SK-N-SH (cell line): ENCODE measurements at regions not wholly inside any gene's neighbourhood (a gene's known extent, or its start where the extent isn't known, plus 50 kb on each side); places are given as distances from the start of the nearest gene placed in this dataset.

ENCODE experiments used
- CTCF ChIP-seq: fragments of 200-600 bp; sonication (generic); IDR thresholded peaks from 2 replicates; pipeline ENCODE4 v1.6.1; 2017; ENCODE audit warnings: antibody characterized with exemption, mild to moderate bottlenecking, moderate library complexity
- EZH2phosphoT487 ChIP-seq: fragments of 200-600 bp; sonication (generic); IDR thresholded peaks from 2 replicates; pipeline ENCODE4 v1.6.1; 2017; ENCODE audit warnings: low read depth, mixed run types, mild to moderate bottlenecking, antibody characterized with exemption, moderate library complexity, borderline replicate concordance
- FOSL2 ChIP-seq: IDR thresholded peaks from 2 replicates; pipeline ENCODE4 v1.4.0; 2012; ENCODE audit warnings: low read depth, mild to moderate bottlenecking, moderate library complexity, borderline replicate concordance
- FOXM1 ChIP-seq: IDR thresholded peaks from 2 replicates; pipeline ENCODE4 v1.4.0; 2012; ENCODE audit warnings: low read depth, mild to moderate bottlenecking
- POLR2AphosphoS5 ChIP-seq: IDR thresholded peaks from 2 replicates; pipeline ENCODE4 v1.6.1; 2012; ENCODE audit warnings: low read depth, low read length
- RCOR1 ChIP-seq: fragments of 150-350 bp; IDR thresholded peaks from 2 replicates; pipeline ENCODE4 v1.6.1; 2017; ENCODE audit warnings: antibody characterized with exemption, low read length
- RFX5 ChIP-seq: IDR thresholded peaks from 2 replicates; pipeline ENCODE4 v1.6.1; 2012; ENCODE audit warnings: mild to moderate bottlenecking, improper control_type of control experiment, low read length
- RXRA ChIP-seq: IDR thresholded peaks from 2 replicates; pipeline ENCODE4 v1.4.0; 2012; ENCODE audit warnings: low read depth, mild to moderate bottlenecking, borderline replicate concordance
- SMC3 ChIP-seq: IDR thresholded peaks from 2 replicates; pipeline ENCODE4 v1.6.1; 2012; ENCODE audit warnings: low read depth, low read length, improper control_type of control experiment
- TAF1 ChIP-seq: IDR thresholded peaks from 2 replicates; pipeline ENCODE4 v1.6.1; 2012; ENCODE audit warnings: low read depth, mild to moderate bottlenecking, low read length, moderate library complexity, borderline replicate concordance
- TEAD4 ChIP-seq: IDR thresholded peaks from 2 replicates; pipeline ENCODE4 v1.4.0; 2012; ENCODE audit warnings: mild to moderate bottlenecking, borderline replicate concordance; ENCODE audit not compliant: insufficient read depth
- USF2 ChIP-seq: fragments of 150-350 bp; IDR thresholded peaks from 2 replicates; pipeline ENCODE4 v1.6.1; 2017; ENCODE audit warnings: antibody characterized with exemption, low read length, low read depth, borderline replicate concordance
- ZBTB33 ChIP-seq: IDR thresholded peaks from 2 replicates; pipeline ENCODE4 v1.4.0; 2012; ENCODE audit warnings: low read depth, borderline replicate concordance

DNA sequence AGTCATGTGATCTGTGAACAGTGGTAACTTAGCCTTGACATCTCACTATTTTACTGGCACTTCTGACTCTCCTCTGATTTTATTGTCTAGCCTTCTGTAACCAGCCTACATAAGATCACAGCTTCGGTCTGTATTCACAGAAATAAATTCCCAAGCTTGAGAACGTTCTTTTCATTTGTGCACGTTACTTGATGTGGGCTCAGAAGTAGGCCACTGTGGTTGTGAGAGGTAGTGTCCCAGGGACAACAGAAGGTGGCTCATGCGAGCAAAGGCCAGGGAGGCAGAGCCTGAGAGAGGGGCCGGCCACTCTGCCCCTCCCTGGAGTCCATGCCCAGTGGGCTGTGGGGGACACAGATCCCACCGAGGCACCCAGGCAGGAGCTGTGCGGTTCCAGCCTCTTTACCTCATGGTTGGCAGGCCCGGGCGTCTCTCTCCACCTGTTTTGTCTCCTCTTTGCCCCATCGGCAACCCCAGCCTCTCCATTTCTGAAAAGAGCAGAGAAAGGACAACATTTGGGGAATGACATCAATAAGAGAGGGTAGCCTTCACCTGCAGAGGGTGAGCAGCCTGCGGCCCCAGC, 207.5 kb upstream of the CST7 start:
- TF ChIP-seq TAF1 (no peak), CTCF (no peak), EZH2phosphoT487 (no peak), SMC3 (no peak), RFX5 (no peak), USF2 (no peak), FOSL2 (no peak), TEAD4 (no peak), RXRA (no peak), RCOR1 (no peak), FOXM1 (no peak), ZBTB33 (no peak), POLR2AphosphoS5 (no peak)
